Subcutaneous abdominal adipose tissue (tissue), 5 donors: ENCODE measurements at regions not wholly inside any gene's neighbourhood (a gene's known extent, or its start where the extent isn't known, plus 50 kb on each side); places are given as distances from the start of the nearest gene placed in this dataset.
"Not testable (repeated sequence)": the region's sequence is repeated elsewhere in the genome, so short reads cannot be mapped to it uniquely, and the experiment has no call there.

Experiments used
- H3K27ac ChIP-seq: one replicate; pipeline ENCODE4 v1.7.0; 2013; ENCODE audit warnings: low read depth, mild to moderate bottlenecking, inconsistent platforms, low read length, moderate library complexity
- H3K27me3 ChIP-seq, 5 donors: one replicate each; pipeline ENCODE4 v1.7.0; 2013; ENCODE audit warnings: low read length in 5 of 5, inconsistent platforms in 1 of 5; ENCODE audit not compliant: control insufficient read depth in 5 of 5, insufficient read depth in 4 of 5
- H3K36me3 ChIP-seq, 5 donors: one replicate each; pipeline ENCODE4 v1.7.0; 2013; ENCODE audit warnings: low read length in 5 of 5; ENCODE audit not compliant: control insufficient read depth in 5 of 5, insufficient read depth in 5 of 5
- H3K4me1 ChIP-seq, 5 donors: one replicate each; pipeline ENCODE4 v1.7.0; 2013; ENCODE audit warnings: low read length in 5 of 5, mild to moderate bottlenecking in 3 of 5, moderate library complexity in 1 of 5; ENCODE audit not compliant: control insufficient read depth in 5 of 5, insufficient read depth in 5 of 5
- H3K4me3 ChIP-seq, 5 donors: one replicate each; pipeline ENCODE4 v1.7.0; 2013; ENCODE audit warnings: low read length in 5 of 5, low read depth in 1 of 5
- H3K9ac ChIP-seq, 5 donors: one replicate each; pipeline ENCODE4 v1.7.0; 2013; ENCODE audit warnings: low read length in 5 of 5, mild to moderate bottlenecking in 4 of 5, moderate library complexity in 3 of 5
- H3K9me3 ChIP-seq, 5 donors: one replicate each; pipeline ENCODE4 v1.7.0; 2013; ENCODE audit warnings: low read length in 5 of 5; ENCODE audit not compliant: control insufficient read depth in 5 of 5
- donor health status: healthy.
- donor health status: healthy.
- donor health status: healthy.
- donor health status: healthy.
- donor health status: healthy.

DNA sequence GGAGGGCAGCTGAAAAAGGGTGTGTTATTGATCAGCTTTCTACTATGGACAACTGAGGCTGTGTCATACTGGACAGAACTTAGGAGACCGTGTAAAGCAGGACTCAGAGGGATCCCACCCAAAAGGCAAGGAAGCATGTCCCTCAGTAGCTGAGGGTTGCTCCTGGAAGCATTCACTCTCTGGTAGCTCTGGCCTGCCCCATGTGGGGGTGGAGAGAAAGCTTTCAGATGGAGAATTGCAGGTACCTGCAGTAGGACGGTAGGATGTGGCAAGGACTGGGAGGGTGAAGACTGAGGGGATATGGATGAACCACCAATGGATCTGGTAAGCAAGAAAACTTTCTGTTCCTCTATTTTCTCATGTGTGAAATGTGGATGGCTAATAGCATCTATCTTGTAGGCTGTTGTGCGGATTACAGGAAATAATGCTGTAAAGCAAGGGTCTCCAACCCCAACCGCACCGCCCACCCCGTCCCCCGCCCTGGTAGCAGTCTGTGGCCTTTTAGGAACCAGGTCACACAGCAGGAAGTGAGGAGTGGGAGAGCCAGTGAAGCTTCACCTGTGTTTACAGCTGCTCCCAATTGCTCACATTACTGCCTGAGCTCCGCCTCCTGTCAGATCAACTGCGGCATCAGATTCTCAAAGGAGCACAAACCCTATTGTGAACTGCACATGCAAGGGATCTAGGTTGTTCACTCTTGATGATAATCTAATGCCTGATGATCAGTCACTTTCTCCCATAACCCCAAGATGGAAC is 157.7 kb upstream of the PROK2 start:
- Histone ChIP-seq H3K4me3 (no peak overlapping the region), H3K27me3 (peaks cover 0 to 9% (median 4%) of the 10 kb centered on the region in 5 donors), H3K4me1 (no peaks in the 10 kb centered on the region), H3K9me3 (peaks cover 0 to 5% (median 4%) of the 10 kb centered on the region in 5 donors), H3K9ac (no peak overlapping the region), H3K36me3 (no peaks in the 10 kb centered on the region), H3K27ac (no peak overlapping the region)

DNA sequence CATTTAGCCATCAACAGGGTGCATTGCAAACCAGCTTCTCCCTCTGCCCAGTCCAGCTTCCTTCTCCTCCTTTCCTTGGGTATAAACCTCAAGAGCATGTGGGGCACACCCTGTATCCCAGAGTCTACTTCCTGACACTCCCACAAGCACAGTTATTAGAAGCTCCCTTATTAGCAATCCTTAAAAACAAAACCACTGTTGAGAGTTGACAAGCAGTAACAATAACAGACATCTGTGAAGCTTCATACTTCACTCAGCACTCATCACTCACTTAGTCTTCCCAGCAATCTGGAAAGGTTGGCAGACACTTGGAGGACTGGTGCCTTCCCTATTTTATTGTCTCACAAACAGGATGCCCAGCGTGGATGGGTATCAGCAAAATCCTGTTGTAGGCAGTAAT is 155.5 kb upstream of the PROK2 start:
- Histone ChIP-seq H3K4me1 (no peaks in the 10 kb centered on the region), H3K9ac (no peak overlapping the region), H3K4me3 (no peak overlapping the region), H3K36me3 (no peaks in the 10 kb centered on the region), H3K27ac (no peak overlapping the region), H3K27me3 (peaks cover 0 to 6% (median 4%) of the 10 kb centered on the region in 5 donors), H3K9me3 (peaks cover 0 to 5% (median 4%) of the 10 kb centered on the region in 5 donors)

- not testable (repeated sequence) for H3K36me3 ChIP-seq, H3K27me3 ChIP-seq, H3K9me3 ChIP-seq, H3K4me3 ChIP-seq, H3K9ac ChIP-seq, H3K27ac ChIP-seq, H3K4me1 ChIP-seq
Observed at GRCh38 chr3:71938081-71938480, 153.1 kb upstream of the PROK2 start.

- Histone ChIP-seq H3K4me1 (no peaks in the 10 kb centered on the region), H3K36me3 (no peaks in the 10 kb centered on the region), H3K27me3 (peaks cover 0 to 7% (median 0%) of the 10 kb centered on the region in 5 donors), H3K9me3 (no peaks in the 10 kb centered on the region), H3K9ac (no peak overlapping the region), H3K4me3 (no peak overlapping the region), H3K27ac (no peak overlapping the region)
Observed at GRCh38 chr3:71936681-71937080, 151.7 kb upstream of the PROK2 start.

DNA sequence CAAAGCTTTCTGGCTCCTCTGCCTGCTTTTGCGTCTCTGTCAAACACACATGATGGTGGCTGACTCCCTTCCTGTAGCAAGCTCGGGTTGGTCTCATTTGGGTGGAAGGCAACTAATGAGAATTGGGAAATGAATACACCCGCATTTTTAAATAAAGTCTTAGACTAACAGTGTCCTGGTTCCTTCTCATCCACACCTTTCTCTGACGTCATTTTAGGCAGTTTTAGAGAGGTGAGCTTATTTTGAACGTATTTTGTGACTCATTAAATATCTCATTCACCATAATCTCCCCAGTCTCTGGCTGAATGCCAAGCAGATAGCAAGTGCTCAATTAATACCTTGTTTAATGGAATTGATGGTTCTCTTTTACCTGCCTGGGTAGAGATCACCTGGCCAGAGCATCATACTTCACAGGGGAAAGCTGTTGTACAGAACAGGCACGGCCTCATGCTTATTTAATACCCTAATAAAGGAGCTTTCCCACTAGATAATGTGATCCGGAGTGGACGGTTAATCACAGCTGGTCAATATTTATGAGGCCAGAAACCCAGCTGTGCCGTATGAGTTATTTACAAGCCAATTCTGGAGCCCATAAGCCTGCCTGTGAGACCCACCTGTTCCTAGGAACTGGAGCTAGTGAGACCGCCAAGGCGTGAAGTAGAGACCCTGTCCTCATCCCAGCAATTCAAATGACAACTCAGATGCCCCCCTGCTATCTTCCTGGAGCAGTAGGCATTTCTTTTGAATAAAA is 149.7 kb upstream of the PROK2 start:
- Histone ChIP-seq H3K9ac (no peak overlapping the region), H3K36me3 (no peaks in the 10 kb centered on the region), H3K27me3 (peaks cover 0 to 7% (median 0%) of the 10 kb centered on the region in 5 donors), H3K4me1 (peaks cover 0 to 4% (median 0%) of the 10 kb centered on the region in 5 donors), H3K4me3 (no peak overlapping the region), H3K27ac (no peak overlapping the region), H3K9me3 (no peaks in the 10 kb centered on the region)

GRCh38 chr3:71931922-71932321 is 147.0 kb upstream of the PROK2 start:
- no peak overlapping the region for H3K27ac ChIP-seq
- no peaks in the 10 kb centered on the region for H3K9me3 ChIP-seq
- H3K4me3 ChIP-seq, result no peak overlapping the region
- H3K9ac ChIP-seq, result no peak overlapping the region
- no peaks in the 10 kb centered on the region for H3K36me3 ChIP-seq
- peaks cover 0 to 7% (median 0%) of the 10 kb centered on the region in 5 donors for H3K27me3 ChIP-seq
- peaks cover 0 to 4% (median 0%) of the 10 kb centered on the region in 5 donors for H3K4me1 ChIP-seq

- no peak overlapping the region for H3K9ac ChIP-seq
- H3K27me3 ChIP-seq, result peaks cover 0 to 4% (median 0%) of the 10 kb centered on the region in 5 donors
- H3K9me3 ChIP-seq, result no peaks in the 10 kb centered on the region
- peaks cover 0 to 4% (median 0%) of the 10 kb centered on the region in 5 donors for H3K4me1 ChIP-seq
- no peak overlapping the region for H3K4me3 ChIP-seq
- no peaks in the 10 kb centered on the region for H3K36me3 ChIP-seq
- no peak overlapping the region for H3K27ac ChIP-seq
Observed at GRCh38 chr3:71930056-71930991, 145.4 kb upstream of the PROK2 start.

- H3K36me3 ChIP-seq, result no peaks in the 10 kb centered on the region
- peaks cover 0 to 4% (median 0%) of the 10 kb centered on the region in 5 donors for H3K27me3 ChIP-seq
- H3K9ac ChIP-seq, result no peak overlapping the region
- no peak overlapping the region for H3K27ac ChIP-seq
- peaks cover 0 to 4% (median 0%) of the 10 kb centered on the region in 5 donors for H3K4me1 ChIP-seq
- no peak overlapping the region for H3K4me3 ChIP-seq
- no peaks in the 10 kb centered on the region for H3K9me3 ChIP-seq
Observed at GRCh38 chr3:71928212-71928611, 143.3 kb upstream of the PROK2 start.

DNA sequence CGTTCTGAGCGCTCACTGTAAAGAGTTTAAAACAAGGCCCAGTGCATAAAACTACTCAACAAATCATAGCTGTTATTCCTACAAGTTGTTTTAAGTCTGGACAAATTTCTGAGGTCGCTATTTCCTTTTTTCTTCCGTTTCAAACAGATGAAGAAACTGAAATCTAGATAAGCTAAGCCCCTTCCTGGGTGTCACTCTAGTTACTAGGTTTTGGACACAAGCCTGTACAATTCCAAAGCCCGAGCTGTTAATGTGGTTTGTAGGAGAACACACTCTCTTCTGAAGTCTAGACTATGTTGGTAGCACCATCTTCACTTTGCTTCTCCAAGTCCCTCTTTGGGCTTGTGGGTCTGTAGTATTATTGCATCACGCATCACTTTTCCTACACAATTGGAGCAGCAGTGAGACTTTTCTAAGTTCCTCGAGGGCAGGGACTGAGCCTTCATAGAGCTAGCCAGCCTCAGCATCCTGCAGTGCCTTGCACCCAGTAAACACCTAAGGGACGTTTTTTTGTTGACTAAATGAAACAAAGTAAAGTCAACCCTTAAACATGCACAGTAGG is 142.6 kb upstream of the PROK2 start:
- no peak overlapping the region for H3K9ac ChIP-seq
- no peaks in the 10 kb centered on the region for H3K9me3 ChIP-seq
- H3K4me3 ChIP-seq, result no peak overlapping the region
- peaks cover 0 to 4% (median 0%) of the 10 kb centered on the region in 5 donors for H3K4me1 ChIP-seq
- no peaks in the 10 kb centered on the region for H3K36me3 ChIP-seq
- peaks cover 0 to 4% (median 0%) of the 10 kb centered on the region in 5 donors for H3K27me3 ChIP-seq
- H3K27ac ChIP-seq, result no peak overlapping the region
